CD4-positive, alpha-beta T cell treated with Interferon gamma for 1 hour (primary cell): ENCODE measurements at regions not wholly inside any gene's neighbourhood (a gene's known extent, or its start where the extent isn't known, plus 50 kb on each side); places are given as distances from the start of the nearest gene placed in this dataset.
"Not testable (repeated sequence)": the region's sequence is repeated elsewhere in the genome, so short reads cannot be mapped to it uniquely, and the experiment has no call there.

Source experiments
- DNase-seq: peaks from one replicate; pipeline ENCODE4 v3.0.0-alpha.2; 2020

DNA sequence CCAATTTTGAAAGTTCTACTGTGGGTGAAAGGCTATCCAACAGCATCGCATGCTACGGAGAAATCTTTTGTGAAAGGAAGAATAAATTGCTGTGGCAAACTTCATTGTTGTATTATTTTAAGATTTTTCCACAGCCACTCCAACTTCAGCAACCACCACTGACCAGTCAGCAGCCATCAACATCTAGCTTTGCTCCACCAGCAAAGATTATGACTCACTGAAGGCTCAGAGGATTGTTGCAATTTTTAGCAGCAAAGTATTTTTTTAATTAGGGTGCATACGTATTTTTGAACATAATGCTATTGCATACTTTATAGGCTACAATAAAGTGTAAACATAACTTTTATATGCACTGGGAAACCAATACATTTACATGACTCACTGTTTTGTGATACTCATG lies 493.5 kb downstream of the TFAP2A start:
- DNase-seq = no peak

DNA sequence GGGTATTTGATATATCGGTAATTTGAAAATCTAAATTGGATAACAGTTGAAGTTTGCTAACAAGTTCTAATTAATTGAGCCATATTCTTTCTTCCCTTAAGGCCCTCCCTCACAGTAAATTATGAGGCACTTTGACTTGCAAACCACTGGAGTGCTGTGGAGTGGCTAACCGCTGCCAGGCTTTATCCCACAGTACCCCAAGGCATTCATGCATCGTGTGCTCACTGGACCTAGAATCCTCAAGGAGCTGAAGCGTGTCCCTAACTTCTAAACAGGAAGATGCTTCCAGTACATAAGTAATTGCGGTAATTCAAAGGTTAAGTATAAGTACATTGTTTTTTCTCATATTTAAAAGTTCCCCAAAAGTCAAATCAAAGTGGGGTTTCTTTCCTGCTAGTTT lies 499.9 kb downstream of the TFAP2A start:
- DNase-seq = no peak

DNA sequence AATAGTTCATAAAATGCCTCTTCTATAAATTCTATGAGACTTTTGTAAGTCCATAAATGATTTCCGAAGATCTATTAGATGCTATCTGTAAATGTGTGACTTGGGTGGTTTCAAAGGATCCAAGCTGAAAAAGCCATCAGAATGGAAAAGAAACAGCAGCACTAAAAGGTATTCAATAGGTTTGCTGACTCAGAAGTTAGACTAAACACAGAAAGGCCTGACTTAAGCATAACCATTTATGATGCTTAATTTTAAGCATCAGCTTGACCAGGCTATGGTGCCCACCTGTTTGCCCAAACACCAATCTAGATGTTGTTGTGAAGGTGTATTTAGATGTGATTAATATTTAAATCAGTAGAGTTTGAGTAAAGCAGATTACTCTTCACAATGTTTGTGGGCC lies 513.5 kb downstream of the TFAP2A start:
- DNase-seq = no peak

DNA sequence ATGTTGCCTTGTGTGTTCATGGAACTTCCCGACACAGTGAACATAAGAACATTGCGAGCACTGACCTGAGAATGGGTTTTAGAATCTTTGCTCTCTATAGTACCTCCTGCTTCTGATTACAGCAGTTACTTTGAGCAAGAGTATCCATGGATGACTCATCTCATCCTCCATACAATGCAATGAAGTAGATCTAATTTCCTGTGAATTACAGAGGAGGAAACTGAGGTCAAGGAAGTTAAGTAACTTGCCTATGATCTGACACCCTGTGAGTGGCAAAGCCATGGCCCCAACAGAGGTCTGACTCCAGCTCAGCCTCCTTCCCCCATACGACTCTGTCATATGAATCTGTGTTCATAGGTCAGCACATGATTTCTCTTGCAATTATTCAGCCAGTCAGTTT lies 518.1 kb downstream of the TFAP2A start:
- DNase-seq = no peak

DNA sequence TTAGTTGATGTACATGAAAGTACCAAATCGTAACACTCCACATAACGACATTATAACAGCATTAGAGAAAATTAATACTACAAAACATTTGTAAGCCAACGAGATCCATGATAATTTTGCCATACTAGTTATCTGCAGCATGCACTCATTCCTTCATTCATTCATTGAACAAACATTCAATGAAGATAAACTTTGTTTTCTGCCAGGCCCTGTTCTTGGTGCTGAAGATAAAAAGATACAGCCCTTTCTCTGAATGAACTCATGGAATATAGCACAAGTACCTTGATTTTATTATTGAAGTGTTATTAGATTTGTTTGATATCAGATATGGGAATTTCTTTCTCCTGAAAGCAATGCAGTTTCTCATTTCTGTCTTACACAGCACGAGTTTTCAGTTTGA lies 524.0 kb downstream of the TFAP2A start:
- DNase-seq = no peak

DNA sequence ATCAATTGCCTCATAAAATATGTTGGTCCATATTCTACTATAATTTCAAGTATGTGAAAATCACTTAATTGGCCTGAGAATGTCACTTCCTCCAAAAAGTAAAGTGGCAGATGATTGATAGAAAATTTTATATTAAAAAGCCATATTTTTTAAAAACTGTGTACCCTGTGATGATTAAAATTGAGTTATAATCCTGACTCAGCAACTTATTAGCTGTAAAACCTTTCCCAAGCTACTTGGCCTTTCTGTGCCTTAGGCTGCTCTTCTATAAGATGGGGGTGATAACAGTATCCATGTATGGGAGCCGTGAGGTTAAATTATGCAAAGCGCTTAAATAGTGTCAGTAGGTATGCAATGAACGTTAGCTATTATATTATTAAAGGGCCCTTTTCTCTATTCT lies 524.4 kb downstream of the TFAP2A start:
- no peak for DNase-seq

DNA sequence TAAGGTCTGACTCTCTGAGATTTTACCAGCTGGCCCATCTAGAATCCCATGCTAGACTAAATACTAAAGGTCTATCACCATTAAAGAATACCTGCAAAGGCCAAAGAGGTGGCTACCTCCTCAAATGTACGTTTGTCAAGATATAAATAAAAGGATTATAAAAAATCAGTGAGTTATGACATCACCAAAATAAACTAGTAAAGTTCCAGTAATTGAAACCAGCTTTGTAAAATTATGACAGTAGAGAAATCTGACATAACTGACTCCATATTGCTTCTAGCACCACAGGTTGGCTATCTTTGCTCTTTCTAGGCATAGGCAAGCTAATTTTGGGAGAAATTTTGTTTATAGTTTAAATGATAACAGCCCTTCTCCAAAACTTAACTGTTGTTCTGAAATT lies 536.3 kb downstream of the TFAP2A start:
- DNase-seq = no peak

DNA sequence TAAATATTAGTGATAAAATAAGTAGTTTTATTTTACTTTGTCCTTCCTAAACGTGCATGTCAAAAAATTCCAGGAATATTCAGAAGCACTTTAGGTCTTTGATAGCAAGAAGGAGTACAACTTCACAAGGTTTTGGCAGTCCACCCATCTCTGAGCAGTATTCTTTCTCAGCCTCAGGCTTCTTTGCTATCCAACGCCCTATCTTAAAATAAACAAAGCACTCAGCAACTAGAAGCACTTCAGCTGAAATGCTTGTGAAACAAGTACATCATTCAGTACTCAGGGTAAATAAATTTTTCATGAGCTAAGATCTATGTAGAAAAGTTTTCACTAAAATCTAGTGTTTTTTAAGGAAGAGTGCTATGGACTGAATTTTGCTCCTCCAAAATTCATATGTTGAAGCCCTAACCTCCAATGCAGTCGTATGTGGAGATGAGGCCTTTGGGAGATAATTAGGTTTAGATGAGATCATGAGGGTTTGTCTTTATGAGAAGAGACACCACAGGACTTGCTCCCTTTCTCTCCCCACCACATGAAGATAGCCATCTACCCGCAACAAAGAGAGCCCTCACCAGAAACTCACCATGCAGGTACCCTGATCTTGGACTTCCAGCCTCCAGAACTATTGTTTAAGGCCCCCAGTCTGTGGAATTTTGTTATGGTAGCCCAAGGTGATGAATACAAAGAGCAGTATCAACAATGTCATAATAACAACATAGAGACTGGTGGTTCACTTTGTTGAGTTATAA lies 539.1 kb downstream of the TFAP2A start:
- no peak for DNase-seq

DNA sequence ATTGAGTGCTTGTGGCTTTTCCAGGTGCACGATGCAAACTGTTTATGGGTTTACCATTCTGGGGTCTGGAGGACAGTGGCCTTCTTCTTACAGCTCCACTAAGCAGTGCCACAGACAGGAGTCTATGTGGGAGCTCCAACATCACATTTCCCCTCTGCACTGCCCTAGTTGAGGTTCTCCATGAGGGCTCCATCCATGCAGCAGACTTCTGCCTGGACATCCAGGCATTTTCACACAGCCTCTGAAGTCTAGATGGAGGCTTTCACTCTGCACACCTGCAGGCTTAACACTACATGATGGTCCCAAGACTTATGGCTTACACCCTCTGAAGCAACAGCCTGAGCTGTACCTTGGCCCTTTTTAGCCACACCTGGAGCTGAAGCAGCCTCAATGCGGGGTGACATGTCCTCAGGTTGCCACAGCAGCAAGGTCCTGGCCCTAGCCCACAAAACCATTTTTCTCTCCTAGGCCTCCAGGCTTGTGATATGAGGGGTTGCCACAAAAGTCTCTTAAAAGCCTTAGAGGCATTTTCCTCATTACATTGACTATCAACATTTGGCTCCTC lies 552.2 kb downstream of the TFAP2A start:
- no peak for DNase-seq

DNA sequence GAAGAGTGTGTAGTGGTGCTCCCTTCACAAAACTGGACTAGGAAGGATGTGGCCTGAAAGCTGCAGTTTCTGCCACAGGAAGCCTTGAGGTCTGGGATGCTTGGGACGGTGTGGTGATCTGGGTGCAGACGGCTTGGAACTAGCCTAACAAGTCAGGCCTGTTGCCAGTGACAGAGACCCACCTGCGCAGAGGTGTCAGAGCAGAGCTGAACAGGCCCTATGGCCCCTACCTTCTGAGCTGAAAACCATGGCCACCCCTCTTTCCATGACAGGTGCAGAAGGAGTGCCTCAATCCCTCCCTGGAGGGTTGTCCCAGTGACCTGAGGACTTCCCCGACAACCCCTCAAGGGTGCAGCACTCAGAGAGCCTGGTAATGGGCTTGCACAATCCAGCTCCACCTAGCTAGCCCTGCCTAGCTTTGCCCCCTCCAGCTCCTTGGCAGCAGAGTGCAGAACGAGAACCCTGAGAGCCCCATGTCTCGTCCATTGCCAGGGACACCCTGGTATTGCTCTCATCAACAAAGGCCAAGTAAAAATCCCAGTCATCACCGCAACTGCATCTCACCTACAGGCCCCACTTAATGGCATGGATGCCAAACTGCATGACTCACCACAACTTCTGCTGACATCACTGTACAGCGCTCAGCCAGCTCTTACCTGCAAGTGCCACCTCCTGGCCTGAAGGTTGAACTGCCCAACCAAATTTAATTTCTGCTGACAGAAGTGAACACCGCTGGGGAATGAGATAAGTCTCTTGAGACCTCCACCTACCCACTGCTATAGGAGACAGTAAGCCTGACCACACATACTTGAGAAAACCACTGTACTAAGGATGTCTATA lies 563.1 kb downstream of the TFAP2A start:
- no peak for DNase-seq

DNA sequence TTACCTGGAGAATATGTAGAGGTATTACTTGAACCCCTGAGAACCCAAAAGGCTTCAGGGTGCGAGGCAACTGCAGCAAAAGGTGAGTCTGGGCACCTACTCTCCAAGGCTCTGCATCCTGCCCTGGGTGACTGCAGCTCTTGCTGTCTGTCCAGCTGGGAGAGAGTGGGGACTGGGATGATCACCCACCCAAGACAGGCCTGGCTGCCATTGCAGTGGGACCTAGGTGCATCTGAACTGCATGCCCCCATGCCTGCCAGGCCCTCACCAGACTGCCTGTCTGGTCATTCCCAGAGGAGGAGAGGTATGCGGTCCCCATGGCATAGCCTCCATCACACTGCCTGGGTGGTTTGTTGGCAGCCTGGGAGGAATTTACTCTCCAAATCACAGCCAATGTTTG lies 563.9 kb downstream of the TFAP2A start:
- DNase-seq = no peak

DNA sequence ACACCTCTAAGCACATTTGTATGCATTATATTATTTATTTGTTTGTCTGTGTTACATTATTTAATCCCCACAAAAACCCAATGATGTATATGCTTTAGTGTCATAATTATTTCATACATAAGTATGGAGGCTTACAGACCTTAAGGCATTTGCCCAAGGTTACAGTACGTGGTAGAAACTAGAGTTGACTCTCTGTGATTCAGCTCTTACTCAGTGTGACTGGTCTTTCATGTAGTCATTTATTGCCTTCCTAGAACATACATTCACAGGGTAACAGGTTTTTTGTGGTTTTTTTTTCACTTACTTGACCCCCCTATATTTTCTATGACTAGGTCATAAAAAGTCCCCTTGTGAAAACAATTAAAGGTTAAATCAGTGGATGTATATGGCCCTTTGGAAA lies 566.8 kb downstream of the TFAP2A start:
- no peak for DNase-seq

DNA sequence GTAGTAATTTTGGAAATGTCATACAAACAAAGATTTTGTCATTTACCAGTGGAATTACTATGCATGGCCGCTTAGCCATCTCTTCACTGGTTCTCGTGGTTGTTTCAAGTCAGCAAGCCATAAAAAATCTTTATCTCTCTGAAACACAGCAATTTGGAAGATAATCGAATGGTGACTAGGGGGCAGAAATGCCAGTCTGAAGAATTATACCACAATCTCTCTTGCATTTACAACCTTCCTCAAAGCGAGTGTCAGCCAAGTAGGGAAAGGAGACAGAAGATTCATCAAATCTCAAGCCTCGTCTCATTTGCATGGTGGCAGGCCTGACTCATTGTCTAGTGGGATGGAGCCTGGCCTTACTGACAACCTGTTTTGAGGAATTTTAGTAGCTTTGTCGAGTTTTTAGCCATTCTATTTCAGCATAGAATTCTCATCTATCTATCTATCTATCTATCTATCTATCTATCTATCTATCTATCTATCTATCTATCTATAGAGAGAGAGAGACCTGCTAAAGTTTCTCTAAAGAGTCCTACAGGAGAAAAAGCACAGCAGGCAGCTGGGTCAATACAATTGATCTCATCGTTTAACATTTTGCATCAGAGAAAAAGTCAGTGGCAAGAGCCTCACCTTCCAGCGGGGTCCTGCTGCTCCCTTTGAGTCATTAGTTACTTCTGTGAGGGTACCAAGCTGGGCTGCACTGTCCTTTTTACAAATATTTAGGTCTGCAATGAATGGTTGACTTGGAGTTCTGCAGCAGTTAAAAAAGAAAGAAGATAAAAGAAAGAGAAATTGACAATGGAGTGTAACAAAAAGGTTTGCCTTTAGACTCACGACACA lies 572.8 kb downstream of the TFAP2A start:
- no peak for DNase-seq

DNA sequence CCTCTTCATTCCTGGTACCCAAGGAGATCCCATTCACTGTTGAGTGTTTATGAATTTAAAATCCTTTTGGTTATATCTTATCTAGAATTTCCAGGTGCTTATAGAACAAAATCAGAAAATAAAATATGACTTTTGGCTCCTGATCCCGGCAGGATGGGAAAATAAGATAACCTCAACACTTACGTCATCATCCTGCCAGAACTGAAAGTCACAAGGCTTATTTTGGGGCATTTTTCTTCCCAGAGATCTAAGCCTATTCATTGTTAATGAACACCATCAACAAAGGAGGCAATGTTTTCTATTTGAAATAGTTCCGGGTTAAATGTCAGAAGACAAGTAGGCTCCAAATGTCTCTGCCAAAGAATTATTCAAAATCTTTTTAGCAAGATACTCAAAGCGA lies 580.6 kb downstream of the TFAP2A start:
- DNase-seq = no peak

DNA sequence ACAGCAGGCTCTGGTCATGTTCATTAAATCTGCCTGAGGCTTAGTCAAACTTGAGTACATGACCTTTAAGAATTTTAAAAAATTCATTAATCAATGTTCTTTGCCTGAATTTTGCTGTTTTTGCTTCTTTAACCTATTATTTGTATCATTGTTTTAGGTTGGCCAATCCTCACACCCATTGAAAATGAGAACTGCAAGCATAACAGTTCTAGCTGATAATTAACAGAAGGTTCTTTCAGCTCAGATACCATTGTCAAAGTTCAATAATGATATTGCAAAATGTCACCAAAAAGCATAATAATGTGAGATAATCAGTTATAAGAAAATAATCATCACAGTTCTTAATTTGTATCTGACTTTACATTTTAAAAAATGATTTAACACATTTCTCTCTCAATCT lies 583.1 kb downstream of the TFAP2A start:
- DNase-seq = no peak

DNA sequence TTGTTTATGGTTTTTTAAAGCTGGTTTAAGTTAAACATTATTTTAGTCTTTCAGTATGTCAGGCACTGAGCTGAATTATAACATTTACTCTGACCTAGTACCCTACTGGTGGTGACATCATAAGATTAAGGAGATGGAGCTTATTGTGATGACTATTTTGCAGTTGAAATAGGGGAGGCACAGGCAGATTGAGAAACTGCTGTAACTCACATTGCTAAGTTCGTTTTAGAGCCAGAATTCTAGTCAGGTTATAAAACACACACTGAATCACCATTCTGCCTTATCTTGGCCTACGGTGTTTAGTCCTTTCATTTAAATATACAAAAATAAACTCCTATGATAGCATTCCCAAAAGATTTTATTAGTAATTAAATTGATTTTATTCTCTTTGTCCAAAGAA lies 584.1 kb downstream of the TFAP2A start:
- no peak for DNase-seq

DNA sequence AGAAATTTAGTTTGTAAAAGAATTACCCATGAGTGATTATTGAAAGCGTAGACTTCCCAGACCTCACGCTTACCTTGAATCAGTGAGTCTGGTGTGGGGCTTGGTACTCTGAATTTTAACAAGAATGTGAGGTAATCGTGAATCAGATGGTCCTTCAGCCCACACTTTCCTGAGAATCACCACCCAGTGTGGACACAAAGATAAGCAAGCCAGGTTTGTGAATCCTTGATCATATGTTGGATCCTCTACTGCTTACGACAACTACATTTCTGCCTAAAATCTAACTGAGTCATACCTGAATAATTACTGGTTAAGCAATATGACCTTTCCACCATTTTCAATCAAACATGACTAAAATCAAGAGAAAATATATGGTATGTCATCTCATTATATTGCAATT lies 589.3 kb downstream of the TFAP2A start:
- DNase-seq = no peak

DNA sequence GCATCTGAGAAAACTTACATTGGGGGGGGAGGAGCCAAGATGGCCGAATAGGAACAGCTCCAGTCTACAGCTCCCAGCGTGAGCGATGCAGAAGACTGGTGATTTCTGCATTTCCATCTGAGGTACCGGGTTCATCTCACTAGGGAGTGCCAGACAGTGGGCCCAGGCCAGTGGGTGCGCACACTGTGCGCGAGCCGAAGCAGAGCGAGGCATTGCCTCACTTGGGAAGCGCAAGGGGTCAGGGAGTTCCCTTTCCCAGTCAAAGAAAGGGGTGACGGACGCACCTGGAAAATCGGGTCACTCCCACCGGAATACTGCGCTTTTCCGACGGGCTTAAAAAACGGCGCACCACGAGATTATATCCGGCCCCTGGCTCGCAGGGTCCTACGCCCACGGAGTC lies 604.1 kb downstream of the TFAP2A start:
- DNase-seq = not testable (repeated sequence)

DNA sequence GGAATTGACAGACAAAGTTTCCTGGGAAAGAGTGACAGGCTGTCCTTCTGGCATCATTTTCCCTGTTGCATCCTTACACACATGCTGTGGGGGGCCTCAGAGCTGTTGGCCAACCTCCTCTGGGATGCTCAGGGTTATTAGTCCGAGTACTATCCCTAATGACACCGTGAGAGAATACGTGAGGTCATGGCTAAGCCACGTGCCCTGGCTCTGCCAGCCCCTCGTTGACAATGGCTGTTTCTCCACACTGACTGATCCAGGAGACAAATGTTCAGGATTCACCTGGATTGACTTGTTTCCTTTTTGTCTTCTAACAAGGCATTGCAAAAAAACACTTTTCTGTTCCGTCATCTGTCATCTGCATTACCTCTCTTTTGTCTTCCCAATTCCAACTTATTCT lies 604.6 kb downstream of the TFAP2A start:
- no peak for DNase-seq

DNA sequence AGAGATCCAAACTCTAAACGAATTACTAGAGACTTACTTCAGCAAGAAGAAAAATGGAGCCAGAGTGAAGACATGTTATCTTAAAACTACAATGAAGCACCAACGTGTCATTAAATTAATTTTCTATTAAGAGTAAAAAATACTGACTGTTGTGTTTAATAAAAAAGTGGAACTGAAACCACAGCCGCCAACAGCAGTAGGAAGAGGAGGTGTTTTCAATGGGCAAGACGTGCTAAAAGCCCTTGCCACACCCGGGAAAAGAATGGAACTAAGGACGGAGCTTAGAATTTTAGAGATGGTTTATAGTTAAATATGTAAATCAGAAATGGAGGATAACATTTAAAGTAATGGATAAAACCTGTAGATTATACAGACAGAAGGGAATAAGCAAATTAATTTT lies 608.7 kb downstream of the TFAP2A start:
- DNase-seq = no peak

DNA sequence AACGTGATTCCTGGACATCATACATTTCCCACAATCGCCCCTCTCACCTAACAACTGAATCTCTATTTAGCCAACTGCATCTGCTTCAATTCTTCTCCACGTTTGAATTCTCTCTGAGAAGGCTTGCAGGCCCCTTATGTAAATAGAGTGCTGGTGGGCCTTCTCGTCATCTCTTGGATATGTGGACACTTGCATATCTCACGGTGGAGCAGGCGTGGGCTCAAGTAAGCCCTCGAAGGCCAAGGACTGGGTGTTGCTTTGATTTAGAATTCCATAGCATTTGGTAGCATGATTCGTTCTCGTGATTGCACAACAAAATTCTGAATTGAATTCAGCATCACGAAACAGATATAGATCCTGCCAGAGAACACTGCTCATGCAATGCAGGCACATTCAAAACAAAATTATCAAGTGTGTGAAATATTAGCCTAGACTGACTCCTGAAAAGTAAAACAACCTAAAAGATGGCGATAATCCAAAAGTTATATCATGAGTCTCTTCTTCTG lies 613.6 kb downstream of the TFAP2A start:
- DNase-seq = no peak

DNA sequence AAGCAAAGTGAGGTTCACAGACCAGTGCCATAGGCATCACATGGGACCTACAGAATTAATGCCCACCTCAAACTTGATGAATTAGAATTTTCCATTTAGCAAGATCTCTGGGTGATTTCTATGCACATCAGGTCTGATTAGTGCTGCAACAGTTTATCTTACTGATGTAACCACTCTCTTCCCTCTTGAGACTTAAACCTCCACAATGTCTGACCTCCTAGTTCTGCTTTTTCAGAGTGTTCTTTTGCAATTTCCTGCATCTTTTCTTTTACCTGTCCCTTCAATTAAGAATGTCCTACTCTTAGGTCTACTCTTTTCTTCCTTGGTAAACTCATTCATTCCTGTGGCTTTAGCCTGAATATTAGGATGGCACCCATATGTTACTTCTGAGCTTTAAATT lies 615.3 kb downstream of the TFAP2A start:
- no peak for DNase-seq

DNA sequence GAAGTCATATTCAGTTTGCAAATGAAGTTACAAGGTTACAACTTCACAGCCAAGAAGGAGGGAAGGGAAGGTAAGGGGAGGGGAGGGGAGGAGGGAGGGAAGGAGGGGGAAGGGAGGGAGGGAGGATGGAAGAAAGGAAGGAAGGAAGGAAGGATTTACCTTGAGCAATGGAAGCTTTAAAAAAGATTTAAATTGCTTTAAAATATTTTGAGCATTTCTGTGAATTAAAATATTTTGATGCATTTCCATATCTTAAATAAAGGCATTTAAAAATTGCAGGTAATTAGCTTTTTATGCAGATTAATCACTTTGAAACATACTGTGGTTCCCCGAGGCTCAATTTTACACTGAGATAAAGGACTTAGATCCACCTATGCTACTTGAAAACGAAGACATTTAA lies 618.0 kb downstream of the TFAP2A start:
- DNase-seq = no peak
